Fibroblast of the aortic adventitia (primary cell): ENCODE measurements at regions not wholly inside any gene's neighbourhood (a gene's known extent, or its start where the extent isn't known, plus 50 kb on each side); places are given as distances from the start of the nearest gene placed in this dataset.
"Not testable (repeated sequence)": the region's sequence is repeated elsewhere in the genome, so short reads cannot be mapped to it uniquely, and the experiment has no call there.

Experiments
- DNase-seq: peaks from one replicate; pipeline ENCODE4 v3.0.0-alpha.2; 2010; ENCODE audit warnings: low read depth
- H3K4me3 ChIP-seq: 2 replicates; pipeline ENCODE4 v1.5.1; 2011; ENCODE audit warnings: low read depth, mild to moderate bottlenecking, control low read depth, low read length, moderate library complexity
- TF ChIP-seq, protein P1 (sequence below): IDR thresholded peaks from 2 replicates; pipeline ENCODE4 v1.5.1; 2011; ENCODE audit warnings: mild to moderate bottlenecking, low read length, control low read depth, inconsistent platforms; ENCODE audit not compliant: insufficient read depth

DNA sequence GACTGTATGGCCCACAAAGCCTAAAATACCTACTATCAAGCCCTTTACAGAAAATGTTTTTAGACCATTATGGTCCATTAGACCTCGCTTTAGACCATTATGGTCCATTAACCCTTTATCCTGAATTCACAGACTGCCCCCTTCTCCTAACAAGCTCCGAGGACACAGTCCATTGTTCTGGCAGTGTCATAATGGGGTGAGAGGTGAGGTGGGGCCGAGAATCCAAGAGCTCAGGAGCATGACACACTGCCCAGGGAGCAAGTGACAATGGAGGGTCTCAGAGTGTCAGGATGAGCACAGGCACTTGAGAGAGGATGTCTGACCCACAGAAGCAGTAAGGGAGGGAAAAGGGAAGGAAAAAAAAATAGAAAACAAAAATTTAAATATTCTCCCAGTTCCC, 212.4 kb upstream of the NT5E start:
- H3K4me3 ChIP-seq: no peak overlapping the region
- DNase-seq: no peak
- TF ChIP-seq, protein P1, sequence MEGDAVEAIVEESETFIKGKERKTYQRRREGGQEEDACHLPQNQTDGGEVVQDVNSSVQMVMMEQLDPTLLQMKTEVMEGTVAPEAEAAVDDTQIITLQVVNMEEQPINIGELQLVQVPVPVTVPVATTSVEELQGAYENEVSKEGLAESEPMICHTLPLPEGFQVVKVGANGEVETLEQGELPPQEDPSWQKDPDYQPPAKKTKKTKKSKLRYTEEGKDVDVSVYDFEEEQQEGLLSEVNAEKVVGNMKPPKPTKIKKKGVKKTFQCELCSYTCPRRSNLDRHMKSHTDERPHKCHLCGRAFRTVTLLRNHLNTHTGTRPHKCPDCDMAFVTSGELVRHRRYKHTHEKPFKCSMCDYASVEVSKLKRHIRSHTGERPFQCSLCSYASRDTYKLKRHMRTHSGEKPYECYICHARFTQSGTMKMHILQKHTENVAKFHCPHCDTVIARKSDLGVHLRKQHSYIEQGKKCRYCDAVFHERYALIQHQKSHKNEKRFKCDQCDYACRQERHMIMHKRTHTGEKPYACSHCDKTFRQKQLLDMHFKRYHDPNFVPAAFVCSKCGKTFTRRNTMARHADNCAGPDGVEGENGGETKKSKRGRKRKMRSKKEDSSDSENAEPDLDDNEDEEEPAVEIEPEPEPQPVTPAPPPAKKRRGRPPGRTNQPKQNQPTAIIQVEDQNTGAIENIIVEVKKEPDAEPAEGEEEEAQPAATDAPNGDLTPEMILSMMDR: no peak

DNA sequence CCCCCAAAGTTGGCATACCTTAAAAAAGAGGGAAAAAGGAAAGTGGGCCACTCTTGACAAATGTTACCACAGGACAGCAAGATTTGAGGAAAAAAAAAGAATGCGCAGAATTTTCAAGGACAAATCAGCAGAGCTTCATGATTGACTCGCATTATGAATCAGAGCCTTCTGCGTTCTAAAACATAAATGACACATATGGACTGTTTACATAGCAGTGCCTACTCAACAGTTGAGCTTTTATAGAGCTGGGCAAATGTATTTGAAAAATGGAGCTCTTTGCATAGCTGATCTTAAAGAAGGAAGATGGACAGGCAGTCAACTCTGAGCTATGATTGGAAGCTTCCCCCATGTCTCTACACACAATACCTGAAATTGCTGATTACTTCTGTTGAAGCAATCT, 213.2 kb upstream of the NT5E start:
- H3K4me3 ChIP-seq: no peak overlapping the region
- TF ChIP-seq, protein P1: no peak
- DNase-seq: no peak

DNA sequence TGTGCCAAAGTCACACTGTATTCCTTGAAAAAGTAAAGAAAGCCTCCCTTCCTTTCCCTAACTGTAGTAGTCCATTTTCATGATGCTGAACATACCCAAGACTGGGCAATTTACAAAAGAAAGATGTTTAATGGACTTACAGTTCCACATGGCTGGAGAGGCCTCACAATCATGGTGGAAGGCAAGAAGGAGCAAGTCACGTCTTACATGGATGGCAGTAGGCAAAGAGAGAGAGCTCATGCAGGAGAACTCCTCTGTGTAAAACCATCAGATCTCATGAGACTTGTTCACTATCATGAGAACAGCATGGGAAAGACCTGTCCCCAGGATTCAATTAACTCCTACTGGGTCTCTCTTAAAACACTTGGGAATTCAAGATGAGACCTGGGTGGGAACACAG, 222.5 kb upstream of the NT5E start:
- not testable (repeated sequence) for H3K4me3 ChIP-seq, DNase-seq

DNA sequence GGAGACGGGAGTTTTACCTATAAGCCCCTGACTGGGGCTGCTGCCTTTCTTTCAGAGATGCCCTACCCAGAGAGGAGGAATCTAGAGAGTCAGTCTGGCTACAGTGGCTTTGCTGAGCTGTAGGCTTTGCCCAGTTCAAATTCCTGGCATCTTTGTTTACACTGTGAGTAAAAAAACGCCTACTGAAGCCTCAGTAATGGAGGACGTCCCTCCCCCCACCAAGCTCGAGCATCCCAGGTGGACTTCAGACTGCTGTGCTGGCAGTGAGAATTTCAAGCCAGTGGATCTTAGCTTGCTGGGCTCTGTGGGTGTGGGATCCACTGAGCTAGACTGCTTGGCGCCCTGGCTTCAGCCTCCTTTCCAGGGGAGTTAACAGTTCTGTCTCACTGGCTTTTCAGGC, 237.1 kb upstream of the NT5E start:
- not testable (repeated sequence) for DNase-seq, H3K4me3 ChIP-seq

DNA sequence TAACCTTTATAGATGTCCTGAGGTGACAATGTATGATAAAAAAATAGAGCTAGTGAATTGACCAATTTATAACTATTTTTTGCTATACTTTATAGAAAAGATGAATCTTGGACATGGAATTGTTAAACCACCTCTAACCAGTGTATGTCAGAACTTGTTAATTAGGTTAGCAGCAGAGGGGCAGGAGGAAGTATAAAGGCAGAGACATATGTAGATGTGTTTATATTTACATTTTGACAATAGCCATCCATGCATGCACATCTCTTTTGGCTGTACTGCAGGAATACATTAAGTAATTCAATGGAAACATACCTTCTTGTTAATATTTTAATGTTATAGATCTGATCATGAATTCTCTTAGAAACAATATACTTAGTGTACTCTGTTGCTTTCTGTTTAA, 254.6 kb upstream of the NT5E start:
- H3K4me3 ChIP-seq: no peak overlapping the region
- no peak for DNase-seq
- TF ChIP-seq, protein P1: no peak

DNA sequence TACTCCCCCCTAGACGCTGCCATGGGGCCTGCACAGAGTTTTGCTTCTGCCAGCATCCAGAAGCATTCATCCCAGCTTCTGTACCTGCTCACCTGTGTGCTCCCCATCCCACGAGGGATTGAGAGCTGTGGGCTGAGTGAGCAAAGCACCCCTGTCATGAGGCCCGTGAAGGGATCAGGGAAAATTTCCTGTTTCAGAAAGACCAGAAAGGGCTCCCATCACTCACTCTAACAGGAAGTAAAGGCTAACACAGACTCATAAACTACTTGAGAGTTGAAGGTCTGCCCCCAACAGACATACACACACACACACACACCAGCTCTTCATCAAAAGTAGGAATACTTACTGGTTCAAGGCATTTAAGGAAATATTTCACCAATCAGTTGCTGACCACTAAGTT, 256.5 kb upstream of the NT5E start:
- TF ChIP-seq, protein P1: no peak
- no peak for DNase-seq
- H3K4me3 ChIP-seq: no peak overlapping the region

DNA sequence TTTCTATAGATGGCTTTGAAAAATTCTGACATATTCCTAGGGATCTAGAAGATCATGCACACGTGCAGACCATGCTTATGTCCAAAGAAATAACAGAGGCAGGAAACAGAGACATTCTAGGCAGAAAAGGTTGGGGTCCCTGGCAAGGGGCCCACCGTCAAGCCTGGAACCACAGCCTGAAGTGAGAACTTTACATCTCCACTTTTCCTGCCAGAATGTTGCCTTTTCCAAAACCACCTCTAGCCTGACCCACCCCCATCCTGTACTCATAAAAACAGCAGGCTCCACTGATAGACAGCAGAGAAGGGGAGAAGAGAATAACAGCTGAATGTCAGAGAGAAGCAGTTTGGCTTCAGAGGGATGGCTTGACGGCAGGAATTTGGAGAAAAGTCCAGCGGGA, 257.3 kb upstream of the NT5E start:
- no peak overlapping the region for H3K4me3 ChIP-seq
- TF ChIP-seq, protein P1: no peak
- DNase-seq: no peak

DNA sequence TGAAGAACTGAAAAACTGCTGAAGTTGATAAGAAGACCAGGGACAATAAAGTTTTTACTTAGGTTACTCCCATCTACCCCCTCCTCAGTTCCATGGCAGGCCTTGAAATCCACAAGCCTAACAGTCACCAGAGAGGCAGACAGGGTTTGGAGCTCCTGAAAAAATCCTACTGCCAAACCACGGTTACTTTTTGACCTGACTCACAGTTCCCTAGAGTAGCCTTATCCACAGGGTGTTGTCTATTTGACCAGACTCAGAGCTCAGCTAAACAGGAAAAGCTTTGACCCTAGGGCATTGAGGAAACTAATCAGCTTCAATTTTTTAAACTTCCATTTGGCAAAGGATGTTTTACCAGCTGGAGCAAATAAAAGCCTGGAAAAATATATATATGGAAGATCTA, 257.7 kb upstream of the NT5E start:
- TF ChIP-seq, protein P1: no peak
- DNase-seq: peak; percentile 70
- no peak overlapping the region for H3K4me3 ChIP-seq
